ENCODE measurements at regions not wholly inside any gene's neighbourhood (a gene's known extent, or its start where the extent isn't known, plus 50 kb on each side); places are given as distances from the start of the nearest gene placed in this dataset.

GRCh38 chr2:239669899-239670460 lies 269.2 kb upstream of the HDAC4 start:
- DNase-seq, result no peak
- intact Hi-C loops (cut with DNase I; ENCODE audit: low total_unique reads), result no loop called here
- 80 to 86% methylated on average over 4 to 17 of the region's 17 CpGs for WGBS, 2 donors (ENCODE audit: low coverage in 1 of 2)

GRCh38 chr2:239669181-239669898 lies 268.5 kb upstream of the HDAC4 start:
- no peaks in the 10 kb centered on the region for H3K27me3 ChIP-seq
- no peak for DNase-seq
- no peak overlapping the region for H3K27ac ChIP-seq
- in situ Hi-C loops (cut with MboI; ENCODE audit: low pct_ligation_motif_present in 1 of 4, low pct_unique_long_range_greater_than_20kb in 1 of 4, low sequenced_read_pairs in 3 of 4) (no loop called here), intact Hi-C loops (cut with DNase I; ENCODE audit: low total_unique reads) (no loop called here)
- H3K9me3 ChIP-seq, result no peaks in the 10 kb centered on the region
- no peaks in the 10 kb centered on the region for H3K36me3 ChIP-seq
- H3K4me3 ChIP-seq, result no peak overlapping the region
- TF ChIP-seq POLR2AphosphoS5 (IDR thresholded peaks at IDR 0.05) (no peak), POLR2A (IDR thresholded peaks at IDR 0.05) (no peak), EP300 (IDR thresholded peaks at IDR 0.05; ENCODE audit: low read depth) (no peak), CTCF (IDR thresholded peaks at IDR 0.05) (no peak)
- no peaks in the 10 kb centered on the region for H3K4me1 ChIP-seq
- 90% methylated on average over 9 of the region's 9 CpGs; no CpG with 5 or more reads in 1 of the 2 donors for whole genome bisulfite sequencing, 2 donors (ENCODE audit: low coverage in 1 of 2)

More at GRCh38 chr2:239669899-239670460, 269.2 kb upstream of the HDAC4 start:
- Histone ChIP-seq H3K27ac (no peak overlapping the region), H3K4me1 (no peaks in the 10 kb centered on the region), H3K27me3 (no peaks in the 10 kb centered on the region), H3K9me3 (no peaks in the 10 kb centered on the region), H3K36me3 (no peaks in the 10 kb centered on the region), H3K4me3 (no peak overlapping the region)
- in situ Hi-C loops (cut with MboI; ENCODE audit: low pct_ligation_motif_present in 1 of 4, low pct_unique_long_range_greater_than_20kb in 1 of 4, low sequenced_read_pairs in 3 of 4), result no loop called here
- TF ChIP-seq POLR2AphosphoS5 (IDR thresholded peaks at IDR 0.05), result no peak
- TF ChIP-seq POLR2A (IDR thresholded peaks at IDR 0.05), result no peak
- TF ChIP-seq EP300 (IDR thresholded peaks at IDR 0.05; ENCODE audit: low read depth), result no peak
- no peak for TF ChIP-seq CTCF (IDR thresholded peaks at IDR 0.05)

GRCh38 chr2:239668651-239669050 lies 267.8 kb upstream of the HDAC4 start:
- no peak overlapping the region for H3K27ac ChIP-seq
- WGBS, 2 donors (ENCODE audit: low coverage in 1 of 2), result 100% methylated on average over 3 of the region's 3 CpGs; no CpG with 5 or more reads in 1 of the 2 donors
- in situ Hi-C loops (cut with MboI; ENCODE audit: low pct_ligation_motif_present in 1 of 4, low pct_unique_long_range_greater_than_20kb in 1 of 4, low sequenced_read_pairs in 3 of 4), result no loop called here

More at GRCh38 chr2:239668651-239669050, 267.8 kb upstream of the HDAC4 start:
- TF ChIP-seq POLR2AphosphoS5 (IDR thresholded peaks at IDR 0.05) (no peak), CTCF (IDR thresholded peaks at IDR 0.05) (no peak), POLR2A (IDR thresholded peaks at IDR 0.05) (no peak), EP300 (IDR thresholded peaks at IDR 0.05; ENCODE audit: low read depth) (no peak)
- intact Hi-C loops (cut with DNase I; ENCODE audit: low total_unique reads), result no loop called here
- no peak for DNase-seq
- H3K36me3 ChIP-seq, result no peaks in the 10 kb centered on the region
- no peak overlapping the region for H3K4me3 ChIP-seq
- H3K9me3 ChIP-seq, result no peaks in the 10 kb centered on the region
- H3K4me1 ChIP-seq, result no peaks in the 10 kb centered on the region
- no peaks in the 10 kb centered on the region for H3K27me3 ChIP-seq
